HS-27A (cell line): ENCODE measurements at regions not wholly inside any gene's neighbourhood (a gene's known extent, or its start where the extent isn't known, plus 50 kb on each side); places are given as distances from the start of the nearest gene placed in this dataset.
"Not testable (repeated sequence)": the region's sequence is repeated elsewhere in the genome, so short reads cannot be mapped to it uniquely, and the experiment has no call there.

Source experiments
- DNase-seq: peaks from one replicate; pipeline ENCODE4 v3.0.0-alpha.2; 2012; ENCODE audit warnings: low read depth, missing footprints

DNA sequence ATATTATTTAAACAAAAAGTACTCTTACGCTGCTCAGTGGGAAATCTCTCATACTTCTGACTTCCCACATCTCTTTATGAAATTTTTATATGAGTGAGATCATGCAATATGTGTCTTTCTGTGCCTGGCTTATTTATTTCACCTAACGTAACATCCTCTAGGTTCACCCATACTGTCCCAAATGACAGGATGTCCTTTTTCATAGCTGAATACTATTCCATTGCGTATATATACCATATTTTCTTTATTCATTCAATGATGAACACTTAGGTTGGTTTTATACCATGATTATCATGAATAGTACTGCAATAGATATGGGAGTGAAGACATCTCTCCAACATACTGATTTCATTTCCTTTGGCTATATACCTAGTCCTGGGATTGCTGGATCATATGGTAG is 57.8 kb upstream of the TPP2 start:
- no peak for DNase-seq

DNA sequence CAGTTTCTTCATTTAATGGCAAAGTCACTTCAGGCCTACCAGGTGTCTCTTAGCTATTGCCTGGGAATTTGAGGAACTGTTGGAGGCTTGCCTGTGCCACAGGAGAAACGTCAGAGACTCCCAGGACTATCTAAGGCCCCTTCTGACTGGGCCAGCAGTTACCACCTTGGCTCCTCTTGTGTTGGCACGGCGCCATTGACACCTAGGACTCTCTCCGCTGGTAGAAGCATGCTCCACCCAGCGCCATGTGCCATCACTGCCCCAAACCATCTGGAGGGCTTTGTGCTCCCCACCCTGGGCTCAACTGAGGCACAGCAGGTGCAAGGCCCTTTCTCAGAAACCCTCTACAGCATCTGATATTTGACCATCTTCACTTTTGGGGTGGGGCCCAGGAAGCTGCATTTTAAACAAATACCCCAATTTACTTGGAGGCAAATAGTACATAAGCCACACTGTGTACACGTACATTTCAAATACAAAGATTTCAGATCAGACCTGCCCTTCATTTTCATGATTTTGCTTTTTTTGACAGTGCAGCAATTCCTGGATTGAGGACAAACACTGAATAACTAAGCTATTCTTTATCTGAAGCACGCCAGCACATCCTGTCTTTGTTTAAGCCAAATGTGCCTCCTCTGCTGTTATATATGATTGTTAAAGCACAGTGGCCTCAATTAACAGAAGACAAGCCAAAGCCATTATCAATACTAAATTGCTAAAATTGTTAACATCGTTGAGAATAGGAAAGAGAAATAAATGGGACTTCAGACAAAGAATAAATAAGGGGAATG is 59.9 kb upstream of the TPP2 start:
- no peak for DNase-seq

DNA sequence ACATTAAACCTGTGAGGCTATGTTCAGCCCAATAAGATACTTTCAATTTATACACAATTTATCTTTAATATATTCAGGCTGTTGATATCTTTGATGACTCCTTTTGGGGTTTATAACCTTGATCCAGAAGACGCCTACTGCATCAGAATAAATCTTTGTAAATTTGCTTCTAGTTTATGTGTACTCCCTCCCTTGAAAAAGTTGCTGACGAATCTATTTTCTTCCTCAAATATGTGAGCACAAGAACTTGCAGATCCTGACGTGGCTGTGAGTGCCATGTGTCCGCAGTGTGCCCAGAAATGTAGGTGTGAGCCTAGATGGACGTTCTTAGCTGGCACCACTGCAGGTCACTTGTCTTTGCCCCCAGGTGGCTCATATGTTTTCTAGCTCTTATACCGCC is 60.6 kb upstream of the TPP2 start:
- no peak for DNase-seq

DNA sequence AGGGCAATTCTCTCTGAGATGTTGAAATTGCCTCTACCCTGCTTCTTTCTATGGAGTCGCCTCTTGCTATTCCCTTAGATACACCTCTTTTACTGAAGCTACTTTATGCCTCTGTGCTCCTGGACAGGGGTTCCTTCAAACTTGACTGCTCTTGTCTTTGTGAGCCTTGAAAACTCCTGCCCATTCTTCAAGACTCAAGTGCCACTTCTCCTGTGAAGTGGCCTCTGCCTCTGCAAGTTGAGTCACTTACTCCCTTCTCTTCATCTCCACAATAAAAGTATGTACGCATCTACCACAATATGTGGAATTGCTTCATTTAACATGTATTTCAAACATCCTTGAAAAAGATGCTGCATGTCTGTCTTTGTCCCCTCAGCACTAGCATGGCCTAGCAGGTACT is 66.0 kb upstream of the TPP2 start:
- no peak for DNase-seq

DNA sequence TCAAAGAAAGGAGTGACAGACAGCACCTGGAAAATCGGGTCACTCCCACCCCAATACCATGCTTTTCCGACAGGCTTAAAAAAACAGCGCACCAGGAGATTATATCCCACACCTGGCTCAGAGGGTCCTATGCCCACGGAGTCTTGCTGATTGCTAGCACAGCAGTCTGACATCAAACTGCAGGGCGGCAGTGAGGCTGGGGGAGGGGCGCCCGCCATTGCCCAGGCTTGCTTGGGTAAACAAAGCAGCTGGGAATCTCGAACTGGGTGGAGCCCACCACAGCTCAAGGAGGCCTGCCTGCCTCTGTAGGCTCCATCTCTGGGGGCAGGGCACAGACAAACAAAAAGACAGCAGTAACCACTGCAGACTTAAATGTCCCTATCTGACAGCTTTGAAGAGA is 74.5 kb upstream of the TPP2 start:
- DNase-seq = not testable (repeated sequence)

DNA sequence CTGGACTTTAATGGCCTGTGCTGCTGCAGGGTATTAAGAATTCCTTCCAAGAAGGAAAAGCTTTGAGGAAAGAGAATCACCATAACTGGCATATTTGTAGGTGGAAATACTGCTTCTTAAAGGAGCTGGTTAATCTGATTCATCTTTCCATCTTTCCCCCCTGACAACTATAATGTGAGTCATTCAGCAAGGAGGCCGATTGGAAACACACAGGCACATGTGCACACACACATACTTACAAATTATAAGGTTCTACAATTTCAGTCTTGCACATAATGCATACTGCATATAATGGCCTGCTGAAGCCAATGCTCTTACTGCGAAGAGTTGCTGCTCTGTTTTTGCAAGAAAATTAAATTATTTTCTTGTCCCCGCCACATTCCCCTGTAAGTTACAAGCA is 78.8 kb upstream of the TPP2 start:
- DNase-seq = no peak

GRCh38 chr13:102510072-102510471 is 86.7 kb upstream of the TPP2 start:
- no peak for DNase-seq

- no peak for DNase-seq
These were observed 88.4 kb upstream of the TPP2 start for GRCh38 chr13:102508411-102508810.

DNA sequence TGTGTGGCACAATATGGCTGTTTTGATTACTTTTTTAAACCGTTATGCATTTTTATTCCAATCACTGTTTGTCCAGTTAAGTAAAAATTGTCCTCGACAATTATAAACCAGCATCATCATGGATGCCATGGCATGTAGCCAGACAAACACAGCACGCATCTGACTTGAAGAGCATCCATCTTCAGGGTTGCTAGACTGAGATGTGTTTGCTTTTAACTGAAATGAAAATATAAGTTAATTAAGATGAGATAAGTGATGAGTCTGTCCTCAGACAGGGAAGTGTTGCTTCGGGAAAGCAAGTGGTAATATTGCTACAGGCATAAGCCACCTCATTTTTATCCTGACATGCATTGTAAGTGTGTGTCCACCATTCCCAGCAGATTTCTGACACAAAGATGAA is 92.8 kb upstream of the TPP2 start:
- no peak for DNase-seq

DNA sequence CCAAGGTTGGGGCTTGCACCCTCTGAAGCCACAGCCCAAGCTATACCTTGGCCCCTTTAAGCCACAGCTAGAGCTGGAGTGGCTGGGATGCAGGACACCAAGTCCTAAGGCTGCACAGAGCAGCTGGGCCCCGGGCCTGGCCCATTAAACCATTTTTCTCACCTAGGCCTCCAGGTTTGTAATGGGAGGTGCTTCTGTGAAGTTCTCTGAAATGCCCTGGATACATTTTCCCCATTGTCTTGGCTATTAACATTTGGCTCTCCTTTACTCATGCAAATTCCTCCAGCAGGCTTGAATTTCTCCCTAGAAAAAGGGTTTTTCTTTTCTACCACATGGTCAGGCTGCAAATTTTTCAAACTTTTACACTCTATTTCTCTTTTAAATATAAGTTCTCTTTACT is 93.8 kb upstream of the FGF14 start:
- no peak for DNase-seq

GRCh38 chr13:102487330-102487729 is 85.5 kb upstream of the FGF14 start:
- DNase-seq = no peak

GRCh38 chr13:102484329-102484728 is 82.5 kb upstream of the FGF14 start:
- no peak for DNase-seq

GRCh38 chr13:102472650-102473049 is 70.8 kb upstream of the FGF14 start:
- DNase-seq = no peak

DNA sequence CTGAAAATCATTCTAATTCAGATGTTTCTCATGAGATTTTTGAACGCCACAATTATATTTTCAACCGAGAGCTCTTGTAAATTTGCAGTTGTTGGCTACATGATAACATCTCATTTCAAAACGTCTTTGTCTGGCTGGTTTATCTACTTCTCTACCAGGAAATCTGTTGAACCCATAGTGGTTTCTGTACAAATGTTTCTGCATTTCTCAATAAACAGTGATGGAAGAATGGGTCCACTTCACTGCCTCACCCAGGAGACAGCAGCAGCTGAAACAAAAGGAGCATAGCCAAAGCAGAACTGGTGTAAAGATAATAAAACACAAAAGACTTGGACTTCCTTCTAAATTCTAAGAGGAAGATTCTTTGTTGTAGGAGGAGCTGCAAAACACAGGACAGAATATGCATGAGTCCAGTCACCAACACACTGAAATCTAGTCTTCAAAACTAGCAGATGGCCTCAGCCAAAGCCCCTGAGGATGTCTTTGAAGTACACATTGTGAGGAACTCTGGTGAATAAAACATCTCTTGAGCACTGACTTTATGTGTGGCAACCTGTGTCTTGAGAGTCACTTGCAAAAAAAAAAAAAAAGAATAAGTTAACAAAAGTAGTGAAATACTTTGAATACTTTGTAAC is 68.6 kb upstream of the FGF14 start:
- no peak for DNase-seq

- DNase-seq = no peak
These were observed 64.9 kb upstream of the FGF14 start for GRCh38 chr13:102466610-102467190.

DNA sequence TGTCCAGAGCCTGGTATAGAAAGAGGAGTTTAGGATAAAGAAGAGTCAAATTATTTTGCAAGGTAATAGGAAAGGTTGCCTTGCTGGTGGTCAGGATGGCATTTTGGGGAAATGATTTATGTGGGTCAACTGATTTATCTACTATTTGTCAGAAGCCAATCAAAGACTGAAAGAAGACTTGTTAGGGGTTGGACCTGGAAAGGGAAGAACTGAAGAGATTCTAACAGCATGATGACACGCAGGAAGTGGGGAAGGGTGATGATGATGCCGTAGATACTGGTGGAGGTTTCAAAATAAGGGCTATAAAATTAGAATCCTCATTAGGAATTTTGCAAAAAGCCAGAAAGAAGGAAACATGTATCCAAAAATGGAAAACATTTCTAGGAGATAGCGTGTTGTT is 60.7 kb upstream of the FGF14 start:
- no peak for DNase-seq

DNA sequence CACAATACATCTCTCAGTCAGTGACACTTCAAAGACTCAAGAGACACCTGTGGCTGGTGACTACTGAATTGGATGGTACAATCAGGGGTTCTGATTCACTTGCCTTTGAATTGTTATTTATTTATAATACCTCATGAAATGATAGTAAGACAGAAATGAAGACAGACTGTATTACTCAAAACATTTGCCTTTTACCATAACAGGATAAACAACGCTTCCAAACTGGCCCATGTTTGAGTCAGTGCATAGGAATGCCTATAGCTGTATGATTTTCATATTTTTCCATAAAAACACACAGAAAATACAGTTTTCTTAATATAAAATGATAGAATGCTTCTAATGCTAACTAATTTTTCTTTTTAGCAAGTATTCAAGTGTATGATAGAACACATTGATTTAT is 59.5 kb upstream of the FGF14 start:
- DNase-seq = no peak

DNA sequence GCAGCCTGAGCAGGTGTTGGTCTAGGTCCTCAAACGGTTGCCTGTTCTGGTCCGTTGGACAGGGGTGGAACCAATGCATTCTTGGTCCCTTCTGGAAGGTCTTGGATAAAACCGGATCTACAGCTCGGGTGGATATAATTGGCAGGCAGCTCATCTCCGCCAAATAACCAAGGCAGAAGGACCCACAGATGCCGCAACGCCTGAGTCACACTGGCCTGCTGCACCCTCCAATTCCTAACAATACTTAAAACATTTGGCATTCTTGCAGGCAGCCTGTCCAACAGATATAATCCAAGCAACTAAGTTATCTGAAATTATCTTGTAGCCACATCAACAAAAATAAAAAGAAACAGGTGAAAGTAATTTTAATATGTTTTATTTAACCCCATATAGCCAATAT is 59.0 kb upstream of the FGF14 start:
- peak; percentile 12 for DNase-seq

- no peak for DNase-seq
These were observed 51.0 kb upstream of the FGF14 start for GRCh38 chr13:102452836-102453235.
